HUES64 (cell line): ENCODE measurements at regions not wholly inside any gene's neighbourhood (a gene's known extent, or its start where the extent isn't known, plus 50 kb on each side); places are given as distances from the start of the nearest gene placed in this dataset.

Experiments used
- H3K27ac ChIP-seq: 2 replicates; pipeline ENCODE4 v1.7.0; 2013; ENCODE audit warnings: low read depth, low read length, inconsistent platforms
- H3K27me3 ChIP-seq: 2 replicates; pipeline ENCODE4 v1.6.1; 2013; ENCODE audit warnings: mild to moderate bottlenecking, low read length; ENCODE audit not compliant: insufficient read depth
- H3K36me3 ChIP-seq: 2 replicates; pipeline ENCODE4 v1.6.1; 2013; ENCODE audit warnings: mild to moderate bottlenecking, low read length; ENCODE audit not compliant: insufficient read depth
- H3K4me1 ChIP-seq: 2 replicates; pipeline ENCODE4 v1.6.1; 2013; ENCODE audit warnings: mild to moderate bottlenecking, low read length, moderate library complexity; ENCODE audit not compliant: insufficient read depth
- H3K4me3 ChIP-seq: 2 replicates; pipeline ENCODE4 v1.5.1; 2013; ENCODE audit warnings: mild to moderate bottlenecking, low read length, moderate library complexity
- H3K9ac ChIP-seq: 2 replicates; pipeline ENCODE4 v1.6.1; 2013; ENCODE audit warnings: mild to moderate bottlenecking, low read depth, low read length
- H3K9me3 ChIP-seq: 2 replicates; pipeline ENCODE4 v1.6.1; 2013; ENCODE audit warnings: low read depth, low read length; ENCODE audit not compliant: insufficient read depth
- WGBS: fragments of 150-250, 120-280 bp; methylation state at CpG from one replicate; pipeline ENCODE4 v1.1.7; 2013; ENCODE audit warnings: missing lambda C conversion rate; 5-methylcytosine and 5-hydroxymethylcytosine counted together

- Histone ChIP-seq H3K4me1 (no peaks in the 10 kb centered on the region), H3K4me3 (no peak overlapping the region), H3K9me3 (no peaks in the 10 kb centered on the region), H3K36me3 (no peaks in the 10 kb centered on the region), H3K27ac (no peak overlapping the region), H3K27me3 (no peaks in the 10 kb centered on the region), H3K9ac (no peak overlapping the region)
- 83% methylated on average over 3 of the region's 4 CpGs for WGBS
These were observed 356.2 kb downstream of the GRIA2 start for GRCh38 chr4:157576671-157577217.

DNA sequence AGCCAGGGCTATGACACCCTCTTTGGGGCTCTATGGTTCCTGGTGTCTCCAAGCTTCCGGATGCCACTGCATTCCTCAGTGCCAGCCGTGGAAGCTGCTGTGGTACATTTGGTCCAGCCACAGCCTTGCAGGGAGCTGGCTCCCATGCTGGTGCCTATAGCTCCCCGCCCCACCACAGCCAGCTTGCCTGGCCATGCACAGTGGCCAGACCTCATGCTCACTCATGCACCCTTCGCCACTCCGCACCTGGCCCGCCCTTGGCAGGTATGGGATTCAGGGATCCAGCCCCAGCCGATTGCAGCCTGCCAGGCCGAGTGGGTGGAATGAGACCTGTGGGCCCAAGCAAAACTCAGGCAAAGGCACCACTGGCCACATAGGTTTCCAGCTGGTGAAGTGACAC lies 354.8 kb downstream of the GRIA2 start:
- H3K4me1 ChIP-seq: no peaks in the 10 kb centered on the region
- 96% methylated on average over 8 of the region's 8 CpGs for WGBS
- no peak overlapping the region for H3K27ac ChIP-seq
- H3K36me3 ChIP-seq: no peaks in the 10 kb centered on the region
- H3K9me3 ChIP-seq: no peaks in the 10 kb centered on the region
- no peaks in the 10 kb centered on the region for H3K27me3 ChIP-seq
- no peak overlapping the region for H3K4me3 ChIP-seq
- H3K9ac ChIP-seq: no peak overlapping the region

DNA sequence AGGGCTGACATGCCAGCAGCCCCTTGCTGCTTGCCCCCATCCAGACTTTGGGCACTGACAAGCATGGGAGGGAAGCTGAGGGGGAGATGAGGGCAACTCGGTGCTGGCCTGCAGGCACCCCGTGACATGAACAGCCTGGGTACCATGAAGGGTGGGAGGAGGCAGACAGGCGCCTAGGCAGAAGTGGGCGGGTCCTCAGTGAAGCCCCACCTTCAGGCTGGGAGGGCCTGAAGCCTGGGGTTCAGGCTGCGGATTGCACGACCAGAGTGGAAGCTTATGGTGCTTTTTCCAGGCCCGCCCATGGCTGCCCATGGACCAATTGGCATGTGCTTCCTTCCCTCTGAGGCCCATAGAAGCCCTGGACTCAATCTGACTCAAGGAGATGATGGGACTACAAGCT lies 354.1 kb downstream of the GRIA2 start:
- no peaks in the 10 kb centered on the region for H3K27me3 ChIP-seq
- H3K9ac ChIP-seq: no peak overlapping the region
- no peaks in the 10 kb centered on the region for H3K9me3 ChIP-seq
- WGBS: 97% methylated on average over 7 of the region's 7 CpGs
- no peak overlapping the region for H3K4me3 ChIP-seq
- H3K4me1 ChIP-seq: no peaks in the 10 kb centered on the region
- H3K27ac ChIP-seq: no peak overlapping the region
- no peaks in the 10 kb centered on the region for H3K36me3 ChIP-seq

GRCh38 chr4:157572951-157573350 lies 352.4 kb downstream of the GRIA2 start:
- 85% methylated on average over 1 of the region's 3 CpGs for WGBS
- no peak overlapping the region for H3K9ac ChIP-seq

DNA sequence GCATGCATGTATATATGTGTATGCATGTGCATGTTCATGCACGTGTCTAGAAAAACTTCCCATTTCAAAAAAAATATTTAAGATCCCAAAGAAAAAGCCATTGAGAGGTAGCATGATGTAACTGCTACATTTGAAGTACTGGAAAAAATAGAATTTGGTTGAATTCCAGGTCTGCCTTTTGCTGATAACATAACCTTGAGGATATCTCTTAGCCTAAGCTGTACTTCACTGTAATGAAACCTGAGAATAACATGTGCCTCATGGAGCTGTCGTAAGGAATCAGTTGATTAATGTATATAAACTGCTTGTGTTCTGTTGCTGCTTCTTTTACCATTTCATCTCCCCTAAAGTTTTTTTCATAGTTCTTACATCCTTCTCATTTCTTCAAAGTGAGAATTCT lies 351.8 kb downstream of the GRIA2 start:
- WGBS: no CpG with 5 or more reads among the region's 2 CpGs

More at GRCh38 chr4:157572951-157573350, 352.4 kb downstream of the GRIA2 start:
- Histone ChIP-seq H3K4me3 (no peak overlapping the region), H3K27ac (no peak overlapping the region), H3K9me3 (no peaks in the 10 kb centered on the region), H3K4me1 (no peaks in the 10 kb centered on the region), H3K36me3 (no peaks in the 10 kb centered on the region), H3K27me3 (no peaks in the 10 kb centered on the region)

GRCh38 chr4:157564771-157565170 lies 344.2 kb downstream of the GRIA2 start:
- 98% methylated on average over 2 of the region's 2 CpGs for WGBS
- Histone ChIP-seq H3K4me3 (no peak overlapping the region), H3K9me3 (no peaks in the 10 kb centered on the region), H3K9ac (no peak overlapping the region), H3K27ac (no peak overlapping the region), H3K27me3 (no peaks in the 10 kb centered on the region), H3K36me3 (no peaks in the 10 kb centered on the region), H3K4me1 (no peaks in the 10 kb centered on the region)

More for the DNA sequence above, 351.8 kb downstream of the GRIA2 start:
- H3K9ac ChIP-seq: no peak overlapping the region
- H3K27ac ChIP-seq: no peak overlapping the region
- no peaks in the 10 kb centered on the region for H3K9me3 ChIP-seq
- H3K36me3 ChIP-seq: no peaks in the 10 kb centered on the region
- H3K4me3 ChIP-seq: no peak overlapping the region
- no peaks in the 10 kb centered on the region for H3K27me3 ChIP-seq
- no peaks in the 10 kb centered on the region for H3K4me1 ChIP-seq

DNA sequence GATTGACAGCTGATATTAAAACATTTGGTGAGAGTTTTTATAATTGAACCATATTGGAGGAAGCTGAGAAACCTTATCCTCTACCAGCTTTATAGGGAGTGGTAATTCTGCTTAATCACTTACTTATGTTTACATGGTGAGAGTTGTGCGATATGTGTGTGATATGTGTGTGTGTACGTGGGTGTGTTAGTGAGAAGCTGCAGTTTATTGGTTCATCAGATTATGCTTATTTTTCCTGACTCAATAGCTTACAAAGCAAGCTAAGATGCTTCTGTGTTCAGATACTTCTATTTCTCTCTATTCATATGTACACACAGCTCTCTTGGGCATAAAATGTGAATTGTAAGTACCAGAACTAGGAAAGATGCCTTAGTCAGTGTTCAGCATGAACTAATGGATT lies 343.7 kb downstream of the GRIA2 start:
- Histone ChIP-seq H3K9me3 (no peaks in the 10 kb centered on the region), H3K27me3 (no peaks in the 10 kb centered on the region), H3K4me3 (no peak overlapping the region), H3K9ac (no peak overlapping the region), H3K4me1 (no peaks in the 10 kb centered on the region), H3K27ac (no peak overlapping the region), H3K36me3 (no peaks in the 10 kb centered on the region)
- WGBS: no CpG with 5 or more reads among the region's 2 CpGs

DNA sequence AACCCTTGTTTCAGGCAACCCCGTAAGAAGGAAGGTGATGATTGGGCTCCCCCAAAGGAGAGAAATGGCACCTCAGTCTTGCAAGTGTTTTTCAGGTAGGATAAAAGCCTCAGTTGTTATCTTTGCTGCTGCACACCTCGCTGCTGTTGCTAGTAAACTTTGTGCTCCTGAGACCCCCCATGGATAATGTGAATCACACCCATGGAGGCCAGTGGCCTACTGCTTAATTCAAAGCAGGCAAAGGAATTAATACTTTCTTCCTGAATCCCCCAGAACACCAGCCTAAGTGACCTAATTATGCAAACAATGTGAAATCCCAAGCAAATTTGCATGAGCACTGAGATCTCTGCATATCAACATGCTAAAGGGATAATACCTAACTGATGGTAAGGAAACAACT lies 337.5 kb downstream of the GRIA2 start:
- no peaks in the 10 kb centered on the region for H3K36me3 ChIP-seq
- H3K9ac ChIP-seq: no peak overlapping the region
- no peaks in the 10 kb centered on the region for H3K27me3 ChIP-seq
- H3K4me3 ChIP-seq: no peak overlapping the region
- peaks cover 7% of the 10 kb centered on the region for H3K4me1 ChIP-seq
- no peak overlapping the region for H3K27ac ChIP-seq
- H3K9me3 ChIP-seq: no peaks in the 10 kb centered on the region
- 66% methylated on average over 2 of the region's 2 CpGs for WGBS

DNA sequence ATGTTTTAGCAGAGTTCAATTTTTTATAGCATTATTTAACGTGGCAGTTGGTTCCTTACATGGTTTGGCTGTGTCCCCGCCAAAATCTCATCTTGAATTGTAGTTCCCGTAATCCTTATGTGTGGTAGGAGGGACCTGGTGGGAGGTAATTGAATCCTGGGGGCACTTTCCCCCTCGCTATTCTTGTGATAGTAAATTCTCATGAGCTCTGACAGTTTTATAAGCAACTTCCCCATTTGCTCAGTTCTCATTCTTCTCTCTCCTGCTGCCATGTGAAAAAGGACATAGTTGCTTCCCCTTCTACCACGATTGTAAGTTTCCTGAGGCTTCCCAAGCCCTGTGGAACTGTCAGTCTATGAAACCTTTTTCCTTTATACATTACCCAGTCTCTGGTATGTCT lies 329.5 kb downstream of the GRIA2 start:
- Histone ChIP-seq H3K4me3 (no peak overlapping the region), H3K9ac (no peak overlapping the region), H3K36me3 (no peaks in the 10 kb centered on the region), H3K4me1 (no peaks in the 10 kb centered on the region), H3K9me3 (no peaks in the 10 kb centered on the region), H3K27me3 (no peaks in the 10 kb centered on the region), H3K27ac (no peak overlapping the region)
- 92% methylated on average over 5 of the region's 5 CpGs for WGBS

DNA sequence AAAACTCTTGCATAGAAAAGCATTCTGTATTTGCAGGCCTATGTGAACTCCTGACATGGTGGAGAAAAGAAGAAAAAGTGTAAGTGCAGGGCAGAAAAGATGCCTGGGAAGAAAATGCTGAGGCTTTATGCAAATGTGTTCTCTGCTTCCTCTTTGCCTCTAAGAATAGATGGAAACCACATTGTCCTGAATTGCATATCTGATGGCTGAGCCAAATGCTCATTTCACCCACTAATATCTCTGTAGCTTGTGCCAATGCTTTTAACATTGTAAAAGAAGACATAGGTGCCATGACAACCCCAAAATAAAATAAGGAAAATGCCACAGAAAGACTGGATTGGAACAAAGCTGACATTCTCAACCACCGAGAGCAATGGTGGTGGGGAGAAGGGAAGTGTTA lies 307.4 kb downstream of the GRIA2 start:
- no peak overlapping the region for H3K9ac ChIP-seq
- no peak overlapping the region for H3K27ac ChIP-seq
- H3K27me3 ChIP-seq: no peaks in the 10 kb centered on the region
- no peaks in the 10 kb centered on the region for H3K4me1 ChIP-seq
- no peaks in the 10 kb centered on the region for H3K36me3 ChIP-seq
- no peak overlapping the region for H3K4me3 ChIP-seq
- H3K9me3 ChIP-seq: peaks cover 33% of the 10 kb centered on the region
- 94% methylated on average over 1 of the region's 1 CpG for WGBS

GRCh38 chr4:157521906-157522305 lies 301.4 kb downstream of the GRIA2 start:
- Histone ChIP-seq H3K9ac (no peak overlapping the region), H3K36me3 (no peaks in the 10 kb centered on the region), H3K27ac (no peak overlapping the region), H3K9me3 (peaks cover 7% of the 10 kb centered on the region), H3K27me3 (no peaks in the 10 kb centered on the region), H3K4me3 (no peak overlapping the region), H3K4me1 (no peaks in the 10 kb centered on the region)
- WGBS: 100% methylated on average over 2 of the region's 2 CpGs

DNA sequence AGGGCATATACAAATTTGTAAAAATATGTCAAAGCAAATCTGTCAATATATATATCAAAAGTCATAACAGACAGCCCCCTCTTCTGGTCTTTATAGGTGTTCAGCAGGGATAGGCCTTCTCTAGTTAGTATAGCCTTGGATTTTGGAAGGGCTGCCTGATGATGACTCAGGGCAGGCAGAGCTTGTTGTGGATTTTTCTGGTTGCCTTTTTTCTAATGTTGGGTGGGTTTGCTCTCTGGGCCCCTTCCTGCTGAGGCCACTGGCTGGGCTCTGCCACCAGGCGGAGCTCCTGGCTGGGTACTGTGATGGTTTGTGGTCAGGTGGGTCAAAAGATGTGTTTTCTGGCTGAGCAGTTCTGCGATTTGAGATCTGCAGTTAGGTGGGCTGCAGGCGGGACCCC lies 294.2 kb downstream of the GRIA2 start:
- H3K27ac ChIP-seq: no peak overlapping the region
- H3K4me1 ChIP-seq: no peaks in the 10 kb centered on the region
- no peak overlapping the region for H3K4me3 ChIP-seq
- H3K36me3 ChIP-seq: no peaks in the 10 kb centered on the region
- no peak overlapping the region for H3K9ac ChIP-seq
- WGBS: 73% methylated on average over 3 of the region's 3 CpGs
- H3K9me3 ChIP-seq: no peaks in the 10 kb centered on the region
- no peaks in the 10 kb centered on the region for H3K27me3 ChIP-seq
